ENCODE measurements at regions not wholly inside any gene's neighbourhood (a gene's known extent, or its start where the extent isn't known, plus 50 kb on each side); places are given as distances from the start of the nearest gene placed in this dataset.

DNA sequence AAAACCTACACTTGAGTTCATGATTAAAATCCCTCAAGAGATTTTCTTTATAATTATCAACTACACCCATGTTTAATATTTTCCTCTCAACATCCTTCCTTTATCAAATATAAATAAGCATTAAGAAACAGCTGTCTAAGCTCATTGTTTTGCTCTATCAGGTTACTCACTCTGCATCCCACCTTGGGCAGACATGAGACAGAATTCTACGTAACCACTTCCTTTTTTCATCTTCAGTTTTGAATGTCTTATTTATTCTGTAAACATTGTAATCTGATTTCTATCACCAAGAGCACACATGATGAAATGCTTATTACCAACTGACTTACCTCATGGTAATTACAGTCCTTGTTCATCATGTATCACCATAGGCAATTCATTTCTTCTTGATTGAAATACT lies 1256.6 kb upstream of the ATXN8OS start:
- TF ChIP-seq, protein P1, sequence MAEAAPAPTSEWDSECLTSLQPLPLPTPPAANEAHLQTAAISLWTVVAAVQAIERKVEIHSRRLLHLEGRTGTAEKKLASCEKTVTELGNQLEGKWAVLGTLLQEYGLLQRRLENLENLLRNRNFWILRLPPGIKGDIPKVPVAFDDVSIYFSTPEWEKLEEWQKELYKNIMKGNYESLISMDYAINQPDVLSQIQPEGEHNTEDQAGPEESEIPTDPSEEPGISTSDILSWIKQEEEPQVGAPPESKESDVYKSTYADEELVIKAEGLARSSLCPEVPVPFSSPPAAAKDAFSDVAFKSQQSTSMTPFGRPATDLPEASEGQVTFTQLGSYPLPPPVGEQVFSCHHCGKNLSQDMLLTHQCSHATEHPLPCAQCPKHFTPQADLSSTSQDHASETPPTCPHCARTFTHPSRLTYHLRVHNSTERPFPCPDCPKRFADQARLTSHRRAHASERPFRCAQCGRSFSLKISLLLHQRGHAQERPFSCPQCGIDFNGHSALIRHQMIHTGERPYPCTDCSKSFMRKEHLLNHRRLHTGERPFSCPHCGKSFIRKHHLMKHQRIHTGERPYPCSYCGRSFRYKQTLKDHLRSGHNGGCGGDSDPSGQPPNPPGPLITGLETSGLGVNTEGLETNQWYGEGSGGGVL (tag by site-specific recombination; IDR thresholded peaks at IDR 0.05) = no peak
- TF ChIP-seq ZBTB21 (tag by site-specific recombination; IDR thresholded peaks at IDR 0.05) (no peak), GFI1B (tag by site-specific recombination; IDR thresholded peaks at IDR 0.05) (no peak), ZNF184 (tag by site-specific recombination; IDR thresholded peaks at IDR 0.05) (no peak), ZBTB1 (tag by site-specific recombination; IDR thresholded peaks at IDR 0.05) (no peak), OVOL3 (tag by site-specific recombination; IDR thresholded peaks at IDR 0.05) (no peak), TRIM28 (IDR thresholded peaks at IDR 0.05; ENCODE audit: borderline replicate concordance, low read length) (no peak), ZNF792 (tag by site-specific recombination; IDR thresholded peaks at IDR 0.05) (no peak)
- TF ChIP-seq, protein P2, sequence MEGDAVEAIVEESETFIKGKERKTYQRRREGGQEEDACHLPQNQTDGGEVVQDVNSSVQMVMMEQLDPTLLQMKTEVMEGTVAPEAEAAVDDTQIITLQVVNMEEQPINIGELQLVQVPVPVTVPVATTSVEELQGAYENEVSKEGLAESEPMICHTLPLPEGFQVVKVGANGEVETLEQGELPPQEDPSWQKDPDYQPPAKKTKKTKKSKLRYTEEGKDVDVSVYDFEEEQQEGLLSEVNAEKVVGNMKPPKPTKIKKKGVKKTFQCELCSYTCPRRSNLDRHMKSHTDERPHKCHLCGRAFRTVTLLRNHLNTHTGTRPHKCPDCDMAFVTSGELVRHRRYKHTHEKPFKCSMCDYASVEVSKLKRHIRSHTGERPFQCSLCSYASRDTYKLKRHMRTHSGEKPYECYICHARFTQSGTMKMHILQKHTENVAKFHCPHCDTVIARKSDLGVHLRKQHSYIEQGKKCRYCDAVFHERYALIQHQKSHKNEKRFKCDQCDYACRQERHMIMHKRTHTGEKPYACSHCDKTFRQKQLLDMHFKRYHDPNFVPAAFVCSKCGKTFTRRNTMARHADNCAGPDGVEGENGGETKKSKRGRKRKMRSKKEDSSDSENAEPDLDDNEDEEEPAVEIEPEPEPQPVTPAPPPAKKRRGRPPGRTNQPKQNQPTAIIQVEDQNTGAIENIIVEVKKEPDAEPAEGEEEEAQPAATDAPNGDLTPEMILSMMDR (tag by site-specific recombination; IDR thresholded peaks at IDR 0.05) = no peak
- TF ChIP-seq, protein P3, sequence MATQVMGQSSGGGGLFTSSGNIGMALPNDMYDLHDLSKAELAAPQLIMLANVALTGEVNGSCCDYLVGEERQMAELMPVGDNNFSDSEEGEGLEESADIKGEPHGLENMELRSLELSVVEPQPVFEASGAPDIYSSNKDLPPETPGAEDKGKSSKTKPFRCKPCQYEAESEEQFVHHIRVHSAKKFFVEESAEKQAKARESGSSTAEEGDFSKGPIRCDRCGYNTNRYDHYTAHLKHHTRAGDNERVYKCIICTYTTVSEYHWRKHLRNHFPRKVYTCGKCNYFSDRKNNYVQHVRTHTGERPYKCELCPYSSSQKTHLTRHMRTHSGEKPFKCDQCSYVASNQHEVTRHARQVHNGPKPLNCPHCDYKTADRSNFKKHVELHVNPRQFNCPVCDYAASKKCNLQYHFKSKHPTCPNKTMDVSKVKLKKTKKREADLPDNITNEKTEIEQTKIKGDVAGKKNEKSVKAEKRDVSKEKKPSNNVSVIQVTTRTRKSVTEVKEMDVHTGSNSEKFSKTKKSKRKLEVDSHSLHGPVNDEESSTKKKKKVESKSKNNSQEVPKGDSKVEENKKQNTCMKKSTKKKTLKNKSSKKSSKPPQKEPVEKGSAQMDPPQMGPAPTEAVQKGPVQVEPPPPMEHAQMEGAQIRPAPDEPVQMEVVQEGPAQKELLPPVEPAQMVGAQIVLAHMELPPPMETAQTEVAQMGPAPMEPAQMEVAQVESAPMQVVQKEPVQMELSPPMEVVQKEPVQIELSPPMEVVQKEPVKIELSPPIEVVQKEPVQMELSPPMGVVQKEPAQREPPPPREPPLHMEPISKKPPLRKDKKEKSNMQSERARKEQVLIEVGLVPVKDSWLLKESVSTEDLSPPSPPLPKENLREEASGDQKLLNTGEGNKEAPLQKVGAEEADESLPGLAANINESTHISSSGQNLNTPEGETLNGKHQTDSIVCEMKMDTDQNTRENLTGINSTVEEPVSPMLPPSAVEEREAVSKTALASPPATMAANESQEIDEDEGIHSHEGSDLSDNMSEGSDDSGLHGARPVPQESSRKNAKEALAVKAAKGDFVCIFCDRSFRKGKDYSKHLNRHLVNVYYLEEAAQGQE (tag by site-specific recombination; IDR thresholded peaks at IDR 0.05) = no peak
- TF ChIP-seq, protein P4, sequence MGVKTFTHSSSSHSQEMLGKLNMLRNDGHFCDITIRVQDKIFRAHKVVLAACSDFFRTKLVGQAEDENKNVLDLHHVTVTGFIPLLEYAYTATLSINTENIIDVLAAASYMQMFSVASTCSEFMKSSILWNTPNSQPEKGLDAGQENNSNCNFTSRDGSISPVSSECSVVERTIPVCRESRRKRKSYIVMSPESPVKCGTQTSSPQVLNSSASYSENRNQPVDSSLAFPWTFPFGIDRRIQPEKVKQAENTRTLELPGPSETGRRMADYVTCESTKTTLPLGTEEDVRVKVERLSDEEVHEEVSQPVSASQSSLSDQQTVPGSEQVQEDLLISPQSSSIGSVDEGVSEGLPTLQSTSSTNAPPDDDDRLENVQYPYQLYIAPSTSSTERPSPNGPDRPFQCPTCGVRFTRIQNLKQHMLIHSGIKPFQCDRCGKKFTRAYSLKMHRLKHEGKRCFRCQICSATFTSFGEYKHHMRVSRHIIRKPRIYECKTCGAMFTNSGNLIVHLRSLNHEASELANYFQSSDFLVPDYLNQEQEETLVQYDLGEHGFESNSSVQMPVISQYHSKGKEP (tag by site-specific recombination; IDR thresholded peaks at IDR 0.05) = no peak
